OCI-LY1 (cell line): ENCODE measurements at regions not wholly inside any gene's neighbourhood (a gene's known extent, or its start where the extent isn't known, plus 50 kb on each side); places are given as distances from the start of the nearest gene placed in this dataset.

Source experiments
- H2AFZ ChIP-seq: fragments of 200-600 bp; sonication (generic), shearing (Covaris generic); 2 replicates; pipeline ENCODE4 v1.6.0; 2014; ENCODE audit warnings: antibody characterized with exemption, mild to moderate bottlenecking, low read length
- H3F3A ChIP-seq: fragments of 200-600 bp; sonication (generic), shearing (Covaris generic); 2 replicates; pipeline ENCODE4 v1.6.0; 2014; ENCODE audit warnings: mild to moderate bottlenecking, antibody characterized with exemption, low read length, moderate library complexity; ENCODE audit not compliant: insufficient read depth
- H3K27ac ChIP-seq: fragments of 200-600 bp; sonication (generic); 2 replicates; pipeline ENCODE4 v1.5.1; 2014; ENCODE audit warnings: low read length, mixed run types, mild to moderate bottlenecking, low read depth; ENCODE audit not compliant: poor library complexity, severe bottlenecking
- H3K27me3 ChIP-seq: fragments of 200-600 bp; sonication (generic); 2 replicates; pipeline ENCODE4 v1.6.0; 2014; ENCODE audit warnings: antibody characterized with exemption, mild to moderate bottlenecking, low read length, moderate library complexity; ENCODE audit not compliant: insufficient read depth
- H3K36me3 ChIP-seq: fragments of 200-600 bp; sonication (generic); 2 replicates; pipeline ENCODE4 v1.6.1; 2014; ENCODE audit warnings: mild to moderate bottlenecking, antibody characterized with exemption, low read length, moderate library complexity, mixed read lengths; ENCODE audit not compliant: insufficient read depth
- H3K4me1 ChIP-seq: fragments of 200-600 bp; sonication (generic); 2 replicates; pipeline ENCODE4 v1.5.1; 2014; ENCODE audit warnings: mild to moderate bottlenecking, low read length, moderate library complexity; ENCODE audit not compliant: insufficient read depth, severe bottlenecking
- H3K4me2 ChIP-seq: fragments of 200-600 bp; sonication (generic), shearing (Covaris generic); 2 replicates; pipeline ENCODE4 v1.6.1; 2014; ENCODE audit warnings: low read length
- H3K4me3 ChIP-seq: fragments of 200-600 bp; sonication (generic); 2 replicates; pipeline ENCODE4 v1.5.1; 2014; ENCODE audit warnings: low read length, low read depth, mild to moderate bottlenecking, mixed read lengths; ENCODE audit not compliant: poor library complexity, severe bottlenecking
- H3K79me2 ChIP-seq: fragments of 200-600 bp; shearing (Covaris generic); 2 replicates; pipeline ENCODE4 v1.6.1; 2016; ENCODE audit warnings: mixed run types, low read length, mixed read lengths; ENCODE audit not compliant: insufficient read depth
- H3K9ac ChIP-seq: fragments of 200-600 bp; sonication (generic), shearing (Covaris generic); 2 replicates; pipeline ENCODE4 v1.6.1; 2014; ENCODE audit warnings: mild to moderate bottlenecking, low read length, mixed read lengths
- H3K9me2 ChIP-seq: fragments of 200-600 bp; sonication (generic), shearing (Covaris generic); 2 replicates; pipeline ENCODE4 v1.6.1; 2014; ENCODE audit warnings: low read depth, mild to moderate bottlenecking, low read length, mixed read lengths
- H3K9me3 ChIP-seq: fragments of 200-600 bp; shearing (Covaris generic); 2 replicates; pipeline ENCODE4 v1.6.1; 2014; ENCODE audit warnings: low read length, mixed read lengths
- H4K20me1 ChIP-seq: fragments of 200-600 bp; sonication (generic), shearing (Covaris generic); 2 replicates; pipeline ENCODE4 v1.6.0; 2016; ENCODE audit warnings: mild to moderate bottlenecking, low read length; ENCODE audit not compliant: insufficient read depth
- CTCF ChIP-seq: fragments of 200-600 bp; sonication (generic), shearing (Covaris generic); IDR thresholded peaks from 2 replicates; pipeline ENCODE4 v1.5.1; 2017; ENCODE audit warnings: mild to moderate bottlenecking, antibody characterized with exemption, low read length, moderate library complexity, mixed read lengths
- EZH2 ChIP-seq: fragments of 200-600 bp; sonication (generic), shearing (Covaris generic); IDR thresholded peaks from 2 replicates; pipeline ENCODE4 v1.8.0; 2017; ENCODE audit warnings: borderline replicate concordance, mixed run types, mild to moderate bottlenecking, antibody characterized with exemption, low read length, moderate library complexity, mixed read lengths

DNA sequence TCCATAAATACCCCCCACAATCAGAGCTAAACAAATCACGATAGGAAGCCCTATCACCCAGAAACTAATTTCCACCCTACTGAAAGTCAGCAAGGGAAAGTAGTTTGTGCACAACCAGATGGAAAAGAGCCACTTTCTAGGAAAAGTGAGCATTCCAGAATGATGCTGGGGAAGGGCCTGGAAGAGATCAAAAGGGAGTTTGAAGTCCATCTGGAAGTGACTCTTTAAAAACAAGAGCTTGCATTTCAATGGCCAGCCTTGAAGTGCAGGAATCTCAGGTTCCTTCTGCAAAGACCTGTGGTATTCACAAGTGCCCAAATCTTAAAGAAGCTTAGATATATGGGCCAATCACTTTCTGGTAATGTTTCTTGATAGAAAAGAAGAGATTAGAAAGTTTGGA, 97.0 kb upstream of the LDB2 start:
- Histone ChIP-seq H4K20me1 (no peaks in the 10 kb centered on the region), H3F3A (no peaks in the 10 kb centered on the region), H3K4me3 (no peak overlapping the region), H3K4me2 (no peak overlapping the region), H3K27ac (no peak overlapping the region), H3K9me2 (no peaks in the 10 kb centered on the region), H3K36me3 (no peaks in the 10 kb centered on the region), H3K27me3 (no peaks in the 10 kb centered on the region), H3K9ac (no peak overlapping the region), H2AFZ (no peak overlapping the region), H3K79me2 (no peaks in the 10 kb centered on the region), H3K4me1 (no peaks in the 10 kb centered on the region), H3K9me3 (no peaks in the 10 kb centered on the region)
- TF ChIP-seq EZH2 (no peak), CTCF (no peak)

DNA sequence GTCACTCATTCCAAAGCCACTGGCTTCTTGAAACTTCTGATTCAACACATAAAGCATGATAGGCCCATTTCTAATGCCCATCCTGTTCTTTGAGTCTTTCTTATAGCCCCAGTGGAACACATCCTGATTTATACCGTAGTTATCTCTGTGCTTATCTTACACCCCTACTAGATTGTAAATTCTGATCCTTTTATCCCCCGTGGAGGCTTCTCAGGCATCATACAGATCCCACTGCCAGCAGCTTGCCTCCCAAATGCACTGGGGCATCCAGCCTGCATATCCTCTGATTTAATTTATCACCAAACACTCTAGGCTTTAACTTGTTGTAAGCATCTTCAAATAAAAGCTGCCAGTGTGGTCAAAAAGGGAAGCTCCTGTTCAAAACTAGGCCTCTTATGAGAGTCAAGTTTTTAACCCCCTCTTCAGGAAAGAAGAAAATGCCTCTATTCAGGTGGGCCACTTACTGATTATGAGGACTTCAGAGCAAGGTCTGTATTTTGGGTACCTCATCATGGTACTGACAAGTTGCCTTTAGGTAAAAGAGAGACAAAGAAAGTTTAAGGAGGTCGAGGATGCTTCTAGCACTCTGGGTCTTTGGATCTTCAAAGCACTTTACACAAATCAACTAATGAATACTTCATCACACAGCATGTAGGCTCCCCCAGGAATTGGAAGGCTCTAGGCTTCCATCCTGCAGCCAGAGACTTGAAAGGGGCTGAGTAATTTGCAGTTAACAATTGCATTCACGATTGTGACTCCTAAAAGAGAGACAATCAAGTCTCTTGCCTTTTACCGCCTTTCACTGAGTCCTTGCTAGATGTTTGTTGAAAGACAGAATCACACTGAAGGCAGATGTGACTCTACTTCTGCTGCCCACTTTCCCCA, 95.8 kb upstream of the LDB2 start:
- no peak for TF ChIP-seq CTCF
- no peaks in the 10 kb centered on the region for H3K9me2 ChIP-seq
- H3K4me1 ChIP-seq, result no peaks in the 10 kb centered on the region
- H3F3A ChIP-seq, result no peaks in the 10 kb centered on the region
- H3K4me2 ChIP-seq, result no peak overlapping the region
- no peaks in the 10 kb centered on the region for H4K20me1 ChIP-seq
- no peaks in the 10 kb centered on the region for H3K27me3 ChIP-seq
- H3K27ac ChIP-seq, result no peak overlapping the region
- no peak overlapping the region for H3K9ac ChIP-seq
- H3K9me3 ChIP-seq, result no peaks in the 10 kb centered on the region
- H3K4me3 ChIP-seq, result no peak overlapping the region
- H3K36me3 ChIP-seq, result no peaks in the 10 kb centered on the region
- H3K79me2 ChIP-seq, result no peaks in the 10 kb centered on the region
- H2AFZ ChIP-seq, result no peak overlapping the region

DNA sequence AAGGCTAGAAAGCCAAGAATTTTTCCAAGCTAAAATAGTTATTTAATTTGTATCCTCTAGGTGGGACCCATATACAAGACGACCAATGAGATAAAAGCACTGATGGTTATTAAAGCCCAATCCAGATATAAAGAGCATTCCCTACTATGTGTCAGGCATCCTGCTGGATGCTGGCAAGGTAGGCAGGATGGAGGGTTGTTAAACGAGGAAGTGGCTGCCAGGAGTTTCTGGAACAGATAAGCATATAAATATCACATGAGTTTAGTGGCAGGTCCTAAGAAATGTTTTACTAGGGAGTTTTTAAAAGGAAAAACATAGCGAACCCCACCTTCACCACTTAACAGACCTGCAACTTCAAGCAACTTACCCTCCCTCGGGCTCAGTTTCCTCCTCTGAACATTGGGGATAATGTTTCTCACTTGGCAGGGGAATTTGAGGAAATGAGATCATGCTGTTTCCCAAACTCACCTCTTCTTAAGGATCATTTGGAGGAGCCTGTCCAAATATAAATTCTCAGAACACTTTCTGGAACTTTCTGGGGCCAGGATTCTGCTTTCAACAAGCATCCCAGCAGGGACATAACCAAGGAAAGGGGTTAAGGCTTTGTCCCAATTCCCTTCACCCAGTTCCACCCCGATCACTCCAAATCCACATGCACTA, 94.3 kb upstream of the LDB2 start:
- Histone ChIP-seq H3K4me1 (no peaks in the 10 kb centered on the region), H3K9me3 (no peaks in the 10 kb centered on the region), H3K9ac (no peak overlapping the region), H4K20me1 (no peaks in the 10 kb centered on the region), H2AFZ (no peak overlapping the region), H3K4me3 (no peak overlapping the region), H3K79me2 (no peaks in the 10 kb centered on the region), H3F3A (no peaks in the 10 kb centered on the region), H3K36me3 (no peaks in the 10 kb centered on the region), H3K4me2 (no peak overlapping the region), H3K9me2 (no peaks in the 10 kb centered on the region), H3K27ac (no peak overlapping the region), H3K27me3 (no peaks in the 10 kb centered on the region)
- TF ChIP-seq EZH2 (no peak), CTCF (no peak)
